SK-N-SH treated with all-trans-retinoic acid at 6 μM for 48 hours (cell line): ENCODE measurements at regions not wholly inside any gene's neighbourhood (a gene's known extent, or its start where the extent isn't known, plus 50 kb on each side); places are given as distances from the start of the nearest gene placed in this dataset.

Experiments used
- ATAC-seq: fragments of 200-7000 bp; cut with Tn5 transposase; 3 replicates; pipeline ENCODE4 v1.9.1; 2020; ENCODE audit warnings: mild to moderate bottlenecking, moderate library complexity
- BACH2 ChIP-seq: fragments of 250-450 bp; sonication (Bioruptor Pico); IDR thresholded peaks from 2 replicates; pipeline ENCODE4 v1.9.0; 2021; ENCODE audit warnings: mild to moderate bottlenecking, borderline replicate concordance
- CSDC2 ChIP-seq: fragments of 250-450 bp; sonication (Bioruptor Pico); IDR thresholded peaks from 2 replicates; pipeline ENCODE4 v1.5.0; 2020; ENCODE audit warnings: mild to moderate bottlenecking, moderate library complexity
- ESRRG ChIP-seq: fragments of 250-450 bp; sonication (Bioruptor Pico); IDR thresholded peaks from 2 replicates; pipeline ENCODE4 v1.6.1; 2021; ENCODE audit warnings: mild to moderate bottlenecking
- GLIS3 ChIP-seq: fragments of 250-450 bp; sonication (Bioruptor Pico); IDR thresholded peaks from 2 replicates; pipeline ENCODE4 v1.5.0; 2020; ENCODE audit warnings: mild to moderate bottlenecking, moderate library complexity
- OSR1 ChIP-seq: fragments of 250-450 bp; sonication (Bioruptor Pico); IDR thresholded peaks from 2 replicates; pipeline ENCODE4 v1.8.0; 2022; ENCODE audit warnings: moderate library complexity, mild to moderate bottlenecking, inconsistent platforms
- PPARA ChIP-seq: fragments of 250-450 bp; sonication (Bioruptor Pico); IDR thresholded peaks from 2 replicates; pipeline ENCODE4 v1.5.0; 2020; ENCODE audit warnings: mild to moderate bottlenecking, borderline replicate concordance
- RARB ChIP-seq: fragments of 250-450 bp; sonication (Bioruptor Pico); IDR thresholded peaks from 2 replicates; pipeline ENCODE4 v1.8.0; 2021; ENCODE audit warnings: mild to moderate bottlenecking, moderate library complexity
- TCF4 ChIP-seq: fragments of 250-450 bp; sonication (Bioruptor Pico); IDR thresholded peaks from 2 replicates; pipeline ENCODE4 v1.8.0; 2021; ENCODE audit warnings: mild to moderate bottlenecking, moderate library complexity, borderline replicate concordance
- TOX ChIP-seq: fragments of 250-450 bp; sonication (Bioruptor Pico); IDR thresholded peaks from 2 replicates; pipeline ENCODE4 v1.8.0; 2021; ENCODE audit warnings: mild to moderate bottlenecking, moderate library complexity, borderline replicate concordance
- ZC3H10 ChIP-seq: fragments of 250-450 bp; sonication (Bioruptor Pico); IDR thresholded peaks from 2 replicates; pipeline ENCODE4 v1.5.1; 2021; ENCODE audit warnings: mild to moderate bottlenecking, moderate library complexity
- ZFP3 ChIP-seq: fragments of 250-450 bp; sonication (Bioruptor Pico); IDR thresholded peaks from 2 replicates; pipeline ENCODE4 v1.5.0; 2020; ENCODE audit warnings: mild to moderate bottlenecking, moderate library complexity
- ZFP30 ChIP-seq: fragments of 450-650 bp; formaldehyde crosslinking; IDR thresholded peaks from 2 replicates; pipeline ENCODE4 v1.5.0; 2022; ENCODE audit warnings: mild to moderate bottlenecking, moderate library complexity
- ZNF565 ChIP-seq: fragments of 450-650 bp; formaldehyde crosslinking; conservative IDR thresholded peaks from 2 replicates; pipeline ENCODE4 v1.5.0; 2020; ENCODE audit warnings: low read depth, mild to moderate bottlenecking, moderate library complexity
- ZNF70 ChIP-seq: fragments of 450-650 bp; formaldehyde crosslinking; IDR thresholded peaks from 2 replicates; pipeline ENCODE4 v1.5.0; 2020; ENCODE audit warnings: mild to moderate bottlenecking, moderate library complexity
- ZNF8 ChIP-seq: fragments of 450-650 bp; formaldehyde crosslinking; IDR thresholded peaks from 2 replicates; pipeline ENCODE4 v1.5.0; 2020; ENCODE audit warnings: mild to moderate bottlenecking, moderate library complexity
- TF ChIP-seq, protein P1 (sequence below): fragments of 250-450 bp; sonication (Bioruptor Pico); IDR thresholded peaks from 2 replicates; pipeline ENCODE4 v1.8.0; 2020; ENCODE audit warnings: mild to moderate bottlenecking, moderate library complexity, borderline replicate concordance
- TF ChIP-seq, protein P2 (sequence below): fragments of 250-450 bp; sonication (Bioruptor Pico); IDR thresholded peaks from 2 replicates; pipeline ENCODE4 v1.8.0; 2021; ENCODE audit warnings: low read depth, mild to moderate bottlenecking, moderate library complexity, borderline replicate concordance
- TF ChIP-seq, protein P3 (sequence below): fragments of 250-450 bp; sonication (Bioruptor Pico); IDR thresholded peaks from 2 replicates; pipeline ENCODE4 v1.5.1; 2021; ENCODE audit warnings: mild to moderate bottlenecking, moderate library complexity
- TF ChIP-seq, protein P4 (sequence below): fragments of 250-450 bp; sonication (Bioruptor Pico); IDR thresholded peaks from 2 replicates; pipeline ENCODE4 v1.5.0; 2020; ENCODE audit warnings: mild to moderate bottlenecking, moderate library complexity

DNA sequence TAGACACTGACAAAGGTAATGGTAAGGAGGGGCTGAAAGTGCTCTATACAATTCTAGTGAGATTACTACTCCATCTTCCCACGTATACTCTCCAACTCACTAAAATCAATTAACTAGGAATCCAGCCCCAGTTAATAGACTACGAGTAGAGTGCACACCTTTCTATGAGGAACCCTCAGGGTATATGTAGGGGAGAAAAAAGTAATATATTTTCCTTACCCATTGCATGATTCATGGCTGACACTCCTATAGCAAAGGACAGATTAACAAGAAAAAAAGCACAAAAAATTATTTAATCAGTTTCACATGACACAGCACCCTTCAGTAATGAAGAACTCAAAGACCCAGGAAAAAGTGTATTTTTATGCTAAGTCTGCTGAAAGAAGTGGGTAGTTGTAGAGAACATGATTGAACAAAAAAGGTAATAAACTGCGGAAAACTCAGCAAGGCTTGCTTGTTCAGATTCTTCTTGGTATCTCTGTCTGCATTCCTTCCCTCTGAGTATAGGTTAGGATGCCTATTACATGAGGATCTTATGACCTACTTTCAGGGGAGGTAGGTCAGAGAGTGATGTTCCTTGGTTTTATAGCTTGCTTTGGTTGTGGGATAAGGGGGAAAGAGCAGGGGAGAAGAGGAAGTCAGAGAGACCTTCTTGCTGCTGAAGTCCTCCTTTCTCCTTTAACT is 342.0 kb upstream of the DLGAP1 start:
- TF ChIP-seq RARB (CRISPR knock-in tag) = no peak
- TF ChIP-seq ZNF70 (CRISPR knock-in tag) = no peak
- TF ChIP-seq, protein P1, sequence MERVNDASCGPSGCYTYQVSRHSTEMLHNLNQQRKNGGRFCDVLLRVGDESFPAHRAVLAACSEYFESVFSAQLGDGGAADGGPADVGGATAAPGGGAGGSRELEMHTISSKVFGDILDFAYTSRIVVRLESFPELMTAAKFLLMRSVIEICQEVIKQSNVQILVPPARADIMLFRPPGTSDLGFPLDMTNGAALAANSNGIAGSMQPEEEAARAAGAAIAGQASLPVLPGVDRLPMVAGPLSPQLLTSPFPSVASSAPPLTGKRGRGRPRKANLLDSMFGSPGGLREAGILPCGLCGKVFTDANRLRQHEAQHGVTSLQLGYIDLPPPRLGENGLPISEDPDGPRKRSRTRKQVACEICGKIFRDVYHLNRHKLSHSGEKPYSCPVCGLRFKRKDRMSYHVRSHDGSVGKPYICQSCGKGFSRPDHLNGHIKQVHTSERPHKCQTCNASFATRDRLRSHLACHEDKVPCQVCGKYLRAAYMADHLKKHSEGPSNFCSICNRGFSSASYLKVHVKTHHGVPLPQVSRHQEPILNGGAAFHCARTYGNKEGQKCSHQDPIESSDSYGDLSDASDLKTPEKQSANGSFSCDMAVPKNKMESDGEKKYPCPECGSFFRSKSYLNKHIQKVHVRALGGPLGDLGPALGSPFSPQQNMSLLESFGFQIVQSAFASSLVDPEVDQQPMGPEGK (CRISPR knock-in tag) = no peak
- no peak for TF ChIP-seq GLIS3 (CRISPR knock-in tag)
- no peak for TF ChIP-seq TCF4 (CRISPR knock-in tag)
- no peak for ATAC-seq

DNA sequence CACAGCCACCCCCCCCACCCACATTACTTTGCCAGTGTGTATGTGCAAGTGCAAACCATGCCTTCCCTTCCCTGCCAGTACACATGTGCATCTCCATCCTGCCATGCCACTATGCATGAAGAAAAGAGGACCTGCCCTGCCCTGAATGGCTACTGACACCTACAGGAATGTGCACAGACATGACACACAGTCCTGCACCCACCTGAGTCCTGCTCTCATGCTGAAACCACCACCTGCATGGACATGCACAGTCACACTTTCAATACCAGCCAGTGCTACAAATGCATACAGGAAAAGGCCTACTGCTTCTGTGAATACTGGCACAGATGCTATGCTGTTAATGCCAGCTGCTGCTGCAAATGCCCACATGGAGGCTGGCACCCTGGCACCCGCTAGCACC is 334.4 kb upstream of the DLGAP1 start:
- ATAC-seq = no peak
- TF ChIP-seq ZNF8 (no peak), ZFP30 (CRISPR knock-in tag) (no peak), OSR1 (no peak), TCF4 (CRISPR knock-in tag) (no peak), ZFP3 (CRISPR knock-in tag) (no peak), CSDC2 (CRISPR knock-in tag) (no peak), ESRRG (CRISPR knock-in tag) (no peak), BACH2 (CRISPR knock-in tag) (no peak), ZNF70 (CRISPR knock-in tag) (no peak)
- TF ChIP-seq, protein P2, sequence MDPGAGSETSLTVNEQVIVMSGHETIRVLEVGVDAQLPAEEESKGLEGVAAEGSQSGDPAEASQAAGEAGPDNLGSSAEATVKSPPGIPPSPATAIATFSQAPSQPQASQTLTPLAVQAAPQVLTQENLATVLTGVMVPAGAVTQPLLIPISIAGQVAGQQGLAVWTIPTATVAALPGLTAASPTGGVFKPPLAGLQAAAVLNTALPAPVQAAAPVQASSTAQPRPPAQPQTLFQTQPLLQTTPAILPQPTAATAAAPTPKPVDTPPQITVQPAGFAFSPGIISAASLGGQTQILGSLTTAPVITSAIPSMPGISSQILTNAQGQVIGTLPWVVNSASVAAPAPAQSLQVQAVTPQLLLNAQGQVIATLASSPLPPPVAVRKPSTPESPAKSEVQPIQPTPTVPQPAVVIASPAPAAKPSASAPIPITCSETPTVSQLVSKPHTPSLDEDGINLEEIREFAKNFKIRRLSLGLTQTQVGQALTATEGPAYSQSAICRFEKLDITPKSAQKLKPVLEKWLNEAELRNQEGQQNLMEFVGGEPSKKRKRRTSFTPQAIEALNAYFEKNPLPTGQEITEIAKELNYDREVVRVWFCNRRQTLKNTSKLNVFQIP (CRISPR knock-in tag) = no peak
- TF ChIP-seq, protein P3, sequence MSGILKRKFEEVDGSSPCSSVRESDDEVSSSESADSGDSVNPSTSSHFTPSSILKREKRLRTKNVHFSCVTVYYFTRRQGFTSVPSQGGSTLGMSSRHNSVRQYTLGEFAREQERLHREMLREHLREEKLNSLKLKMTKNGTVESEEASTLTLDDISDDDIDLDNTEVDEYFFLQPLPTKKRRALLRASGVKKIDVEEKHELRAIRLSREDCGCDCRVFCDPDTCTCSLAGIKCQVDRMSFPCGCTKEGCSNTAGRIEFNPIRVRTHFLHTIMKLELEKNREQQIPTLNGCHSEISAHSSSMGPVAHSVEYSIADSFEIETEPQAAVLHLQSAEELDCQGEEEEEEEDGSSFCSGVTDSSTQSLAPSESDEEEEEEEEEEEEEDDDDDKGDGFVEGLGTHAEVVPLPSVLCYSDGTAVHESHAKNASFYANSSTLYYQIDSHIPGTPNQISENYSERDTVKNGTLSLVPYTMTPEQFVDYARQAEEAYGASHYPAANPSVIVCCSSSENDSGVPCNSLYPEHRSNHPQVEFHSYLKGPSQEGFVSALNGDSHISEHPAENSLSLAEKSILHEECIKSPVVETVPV (CRISPR knock-in tag) = no peak
- TF ChIP-seq, protein P4, sequence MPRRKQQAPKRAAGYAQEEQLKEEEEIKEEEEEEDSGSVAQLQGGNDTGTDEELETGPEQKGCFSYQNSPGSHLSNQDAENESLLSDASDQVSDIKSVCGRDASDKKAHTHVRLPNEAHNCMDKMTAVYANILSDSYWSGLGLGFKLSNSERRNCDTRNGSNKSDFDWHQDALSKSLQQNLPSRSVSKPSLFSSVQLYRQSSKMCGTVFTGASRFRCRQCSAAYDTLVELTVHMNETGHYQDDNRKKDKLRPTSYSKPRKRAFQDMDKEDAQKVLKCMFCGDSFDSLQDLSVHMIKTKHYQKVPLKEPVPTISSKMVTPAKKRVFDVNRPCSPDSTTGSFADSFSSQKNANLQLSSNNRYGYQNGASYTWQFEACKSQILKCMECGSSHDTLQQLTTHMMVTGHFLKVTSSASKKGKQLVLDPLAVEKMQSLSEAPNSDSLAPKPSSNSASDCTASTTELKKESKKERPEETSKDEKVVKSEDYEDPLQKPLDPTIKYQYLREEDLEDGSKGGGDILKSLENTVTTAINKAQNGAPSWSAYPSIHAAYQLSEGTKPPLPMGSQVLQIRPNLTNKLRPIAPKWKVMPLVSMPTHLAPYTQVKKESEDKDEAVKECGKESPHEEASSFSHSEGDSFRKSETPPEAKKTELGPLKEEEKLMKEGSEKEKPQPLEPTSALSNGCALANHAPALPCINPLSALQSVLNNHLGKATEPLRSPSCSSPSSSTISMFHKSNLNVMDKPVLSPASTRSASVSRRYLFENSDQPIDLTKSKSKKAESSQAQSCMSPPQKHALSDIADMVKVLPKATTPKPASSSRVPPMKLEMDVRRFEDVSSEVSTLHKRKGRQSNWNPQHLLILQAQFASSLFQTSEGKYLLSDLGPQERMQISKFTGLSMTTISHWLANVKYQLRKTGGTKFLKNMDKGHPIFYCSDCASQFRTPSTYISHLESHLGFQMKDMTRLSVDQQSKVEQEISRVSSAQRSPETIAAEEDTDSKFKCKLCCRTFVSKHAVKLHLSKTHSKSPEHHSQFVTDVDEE (CRISPR knock-in tag) = no peak

DNA sequence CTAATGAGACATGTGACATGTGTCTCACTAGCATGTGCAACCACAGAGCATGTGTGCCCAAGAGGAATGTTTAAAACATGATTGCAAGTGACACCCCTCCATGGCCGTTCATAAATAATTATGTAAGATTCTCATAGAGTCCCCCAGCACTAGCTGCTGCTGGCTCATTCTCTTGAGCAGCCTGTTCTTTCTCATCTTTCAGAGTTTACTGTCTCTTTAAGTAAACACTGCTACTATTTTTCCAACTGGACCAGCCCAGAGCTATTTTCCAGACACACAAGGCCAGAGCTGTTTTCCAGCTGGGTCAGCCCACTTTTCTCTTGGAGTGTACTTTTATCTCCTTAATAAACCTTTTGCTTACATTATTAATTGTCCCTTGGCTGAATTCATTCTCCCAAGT is 326.8 kb upstream of the DLGAP1 start:
- ATAC-seq = no peak
- TF ChIP-seq GLIS3 (CRISPR knock-in tag) (no peak), TOX (no peak), OSR1 (no peak), ZFP3 (CRISPR knock-in tag) (no peak), RARB (CRISPR knock-in tag) (no peak), TCF4 (CRISPR knock-in tag) (no peak), BACH2 (CRISPR knock-in tag) (no peak), PPARA (no peak), ZNF70 (CRISPR knock-in tag) (no peak)
- TF ChIP-seq, protein P2 (CRISPR knock-in tag) = no peak

DNA sequence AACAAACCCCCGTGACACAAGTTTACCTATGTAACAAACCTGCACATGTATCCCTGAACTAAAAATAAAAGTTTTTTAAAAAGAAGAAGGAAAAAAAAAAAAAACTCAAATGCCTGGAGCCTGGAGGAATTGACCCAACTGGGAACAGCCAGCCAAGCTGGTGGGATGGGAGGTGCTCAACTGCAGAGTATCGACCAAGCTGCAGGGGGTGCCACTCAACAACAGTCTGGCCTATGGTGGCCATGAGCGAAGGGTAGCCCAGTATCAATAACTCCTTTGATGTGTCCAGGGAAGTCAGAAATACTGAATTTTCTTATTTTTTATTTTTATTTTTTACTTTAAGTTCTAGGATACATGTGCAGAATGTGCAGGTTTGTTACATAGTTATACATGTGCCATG is 310.3 kb upstream of the DLGAP1 start:
- no peak for ATAC-seq
- TF ChIP-seq, protein P2 (CRISPR knock-in tag) = no peak
- TF ChIP-seq, protein P4 (CRISPR knock-in tag) = no peak
- TF ChIP-seq ZNF565 (CRISPR knock-in tag) (no peak), ZC3H10 (no peak)
